Mucosa of stomach (tissue), 1 donor: ENCODE measurements at regions not wholly inside any gene's neighbourhood (a gene's known extent, or its start where the extent isn't known, plus 50 kb on each side); places are given as distances from the start of the nearest gene placed in this dataset.

ENCODE experiments used
- H3K27me3 ChIP-seq: one replicate; pipeline ENCODE4 v1.7.0; 2013; ENCODE audit warnings: mild to moderate bottlenecking, low read length; ENCODE audit not compliant: control insufficient read depth, insufficient read depth
- H3K36me3 ChIP-seq: one replicate; pipeline ENCODE4 v1.7.0; 2013; ENCODE audit warnings: low read length; ENCODE audit not compliant: control insufficient read depth, insufficient read depth
- H3K4me1 ChIP-seq: one replicate; pipeline ENCODE4 v1.7.0; 2013; ENCODE audit warnings: mild to moderate bottlenecking, low read length; ENCODE audit not compliant: control insufficient read depth, insufficient read depth
- H3K4me3 ChIP-seq: one replicate; pipeline ENCODE4 v1.7.0; 2013; ENCODE audit warnings: low read length
- H3K9ac ChIP-seq: one replicate; pipeline ENCODE4 v1.7.0; 2013; ENCODE audit warnings: mild to moderate bottlenecking, low read length, moderate library complexity
- H3K9me3 ChIP-seq: one replicate; pipeline ENCODE4 v1.7.0; 2013; ENCODE audit warnings: mild to moderate bottlenecking, low read length, moderate library complexity; ENCODE audit not compliant: control insufficient read depth
- donor health status: Pancreatic carcinoma.

DNA sequence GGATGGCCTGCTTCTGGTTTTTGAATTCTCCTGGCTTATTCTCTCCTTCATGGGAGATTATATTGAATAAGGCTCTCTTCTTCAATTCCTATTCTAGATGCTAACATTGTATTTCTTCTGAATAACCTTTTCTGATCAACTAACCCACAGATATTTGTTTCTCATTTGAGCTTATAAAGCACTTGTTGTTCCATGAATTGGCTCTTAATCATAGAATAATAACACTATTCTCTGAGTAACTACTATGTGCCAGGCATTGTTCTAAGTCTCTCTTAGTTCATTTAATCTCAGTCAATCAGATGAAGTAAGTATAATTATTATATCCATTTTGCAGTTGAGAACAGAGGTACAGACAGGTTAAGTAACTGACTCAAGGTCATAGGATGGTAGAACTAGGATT lies 136.3 kb upstream of the MLIP start:
- no peaks in the 10 kb centered on the region for H3K27me3 ChIP-seq
- no peak overlapping the region for H3K4me3 ChIP-seq
- no peaks in the 10 kb centered on the region for H3K9me3 ChIP-seq
- no peaks in the 10 kb centered on the region for H3K4me1 ChIP-seq
- no peaks in the 10 kb centered on the region for H3K36me3 ChIP-seq
- no peak overlapping the region for H3K9ac ChIP-seq

DNA sequence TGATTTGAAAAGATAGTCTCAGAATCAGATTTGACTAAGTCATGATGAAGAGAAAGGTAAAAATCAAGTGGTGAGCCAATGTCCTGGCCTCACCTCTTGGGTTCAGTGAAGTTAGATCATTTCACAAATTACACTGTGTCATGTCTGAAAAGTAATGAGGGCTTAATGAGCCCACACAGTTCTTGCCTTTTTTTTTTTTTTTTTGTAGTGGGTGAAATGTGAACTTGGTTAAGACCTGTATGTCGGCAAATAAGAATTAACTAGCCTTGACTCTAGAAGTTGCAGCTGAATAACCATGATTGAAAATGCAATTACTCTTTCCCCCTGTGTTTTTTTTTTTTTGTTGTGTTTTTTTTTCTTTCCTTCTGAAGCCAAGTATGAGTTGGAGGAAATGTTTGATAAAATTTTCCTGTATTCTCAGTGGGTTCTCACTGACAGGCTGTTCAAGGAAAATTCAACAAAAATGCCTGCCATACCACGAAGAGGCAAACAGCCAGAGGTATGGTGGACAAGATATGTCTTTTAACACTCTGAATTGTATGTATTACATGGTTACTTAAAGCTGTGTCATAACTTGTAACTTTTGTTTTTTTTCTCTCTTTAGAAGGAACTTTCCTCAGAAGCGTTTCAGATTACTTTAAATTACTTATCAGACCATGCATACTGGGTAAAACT lies 135.2 kb upstream of the MLIP start:
- no peak overlapping the region for H3K4me3 ChIP-seq
- no peaks in the 10 kb centered on the region for H3K27me3 ChIP-seq
- no peaks in the 10 kb centered on the region for H3K9me3 ChIP-seq
- H3K4me1 ChIP-seq: no peaks in the 10 kb centered on the region
- no peaks in the 10 kb centered on the region for H3K36me3 ChIP-seq
- no peak overlapping the region for H3K9ac ChIP-seq

DNA sequence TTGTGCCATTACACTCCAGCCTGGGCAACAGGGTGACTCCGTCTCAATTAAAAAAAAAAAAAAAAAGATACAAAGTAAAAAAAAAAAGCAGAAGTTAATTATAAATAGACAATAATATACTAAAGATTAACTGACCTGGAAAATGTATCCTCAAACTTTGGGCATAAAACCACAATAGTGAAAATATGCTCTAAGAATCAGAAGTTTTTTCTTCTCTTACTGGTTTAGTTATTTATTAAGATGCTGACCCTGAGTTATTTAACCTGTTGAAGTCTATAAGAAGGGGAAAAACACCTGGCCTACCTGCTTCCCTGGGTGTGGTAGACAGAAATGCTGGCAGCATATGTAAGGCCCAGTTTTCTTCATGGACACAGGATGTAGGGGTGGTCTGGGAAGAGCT lies 133.7 kb upstream of the MLIP start:
- Histone ChIP-seq H3K27me3 (no peaks in the 10 kb centered on the region), H3K9me3 (no peaks in the 10 kb centered on the region), H3K36me3 (no peaks in the 10 kb centered on the region)

DNA sequence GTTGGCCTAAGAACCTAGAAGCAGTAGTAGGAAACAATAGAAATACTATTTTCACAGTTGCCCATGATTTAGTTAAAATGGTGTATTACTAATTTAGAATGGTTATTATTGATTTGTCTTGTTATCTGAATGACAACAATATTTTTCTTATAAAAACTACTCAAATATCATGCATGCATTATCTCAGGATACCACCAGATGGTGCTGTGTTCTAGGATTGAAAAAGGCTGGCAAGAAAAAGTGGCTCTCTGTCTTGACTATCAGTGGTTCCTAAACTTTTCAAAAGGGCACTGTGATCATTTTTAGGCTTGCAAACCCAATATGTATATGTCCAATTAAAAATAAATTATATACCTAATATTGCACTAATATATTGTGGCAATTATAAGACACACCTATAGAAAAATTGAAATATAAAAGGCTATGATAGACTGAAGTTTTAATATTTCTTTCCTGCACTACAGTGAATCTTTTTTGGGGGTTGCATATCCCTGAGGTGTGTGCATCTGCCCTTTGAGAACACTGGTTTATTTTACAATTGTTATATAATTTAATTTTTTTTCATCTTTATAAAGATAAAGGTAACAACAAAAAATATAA lies 131.7 kb upstream of the MLIP start:
- H3K27me3 ChIP-seq: no peaks in the 10 kb centered on the region
- no peaks in the 10 kb centered on the region for H3K4me1 ChIP-seq
- H3K4me3 ChIP-seq: no peak overlapping the region
- no peak overlapping the region for H3K9ac ChIP-seq
- no peaks in the 10 kb centered on the region for H3K9me3 ChIP-seq
- H3K36me3 ChIP-seq: no peaks in the 10 kb centered on the region

More for the DNA sequence above, 133.7 kb upstream of the MLIP start:
- no peak overlapping the region for H3K4me3 ChIP-seq
- no peak overlapping the region for H3K9ac ChIP-seq
- H3K4me1 ChIP-seq: no peaks in the 10 kb centered on the region

DNA sequence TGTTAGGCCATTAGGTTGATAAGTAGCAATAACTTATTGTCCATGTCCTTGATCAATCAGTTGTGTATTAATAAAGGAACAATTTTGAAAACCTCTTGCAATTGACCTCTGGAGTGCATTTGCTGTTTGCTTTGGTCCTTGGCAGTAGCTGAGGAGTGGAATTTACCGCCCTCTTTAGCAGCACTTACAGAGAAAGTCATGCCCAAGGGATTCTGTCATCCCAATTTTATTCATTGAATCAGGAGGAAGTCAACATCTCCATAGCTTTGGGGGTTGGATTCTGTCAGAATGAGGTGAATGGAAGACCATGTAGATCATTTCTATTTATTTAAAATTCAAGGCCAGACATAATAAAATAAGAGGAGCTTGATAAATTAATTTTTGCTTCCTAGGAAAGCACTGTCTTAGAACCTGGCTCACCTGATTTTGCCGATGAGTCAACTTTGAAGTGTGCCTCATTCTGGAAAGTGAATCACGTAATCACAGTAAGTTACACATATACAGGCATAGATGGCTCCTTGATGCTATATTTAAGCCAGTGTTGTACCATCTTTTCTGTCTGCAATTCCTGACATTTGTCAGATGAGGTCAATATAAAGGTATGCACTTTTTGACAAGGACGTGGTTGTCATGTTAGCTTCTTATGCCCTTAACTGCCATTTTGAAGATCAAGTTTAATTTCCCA lies 128.7 kb upstream of the MLIP start:
- Histone ChIP-seq H3K4me1 (no peaks in the 10 kb centered on the region), H3K27me3 (no peaks in the 10 kb centered on the region), H3K9me3 (no peaks in the 10 kb centered on the region), H3K9ac (no peak overlapping the region), H3K4me3 (no peak overlapping the region), H3K36me3 (no peaks in the 10 kb centered on the region)

DNA sequence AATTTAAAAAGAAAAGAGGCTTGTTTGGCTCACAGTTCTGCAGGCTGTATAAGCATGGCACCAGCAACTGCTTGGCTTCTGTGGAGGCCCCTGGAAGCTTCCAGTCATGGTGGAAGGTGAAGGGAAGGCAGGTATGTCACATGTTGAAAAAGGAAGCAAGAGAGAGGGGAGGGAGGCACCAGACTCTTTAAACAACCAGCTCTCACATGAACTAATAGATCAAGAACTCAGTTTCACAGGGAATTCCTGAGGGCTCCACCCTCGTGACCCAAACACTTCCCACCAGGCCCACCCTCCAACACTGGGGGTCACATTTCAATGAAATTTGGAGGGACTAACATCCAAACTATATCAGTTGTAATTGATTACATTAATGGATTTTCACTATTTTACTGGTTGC lies 127.9 kb upstream of the MLIP start:
- Histone ChIP-seq H3K9ac (no peak overlapping the region), H3K4me3 (no peak overlapping the region), H3K36me3 (no peaks in the 10 kb centered on the region), H3K4me1 (no peaks in the 10 kb centered on the region), H3K27me3 (no peaks in the 10 kb centered on the region), H3K9me3 (no peaks in the 10 kb centered on the region)

DNA sequence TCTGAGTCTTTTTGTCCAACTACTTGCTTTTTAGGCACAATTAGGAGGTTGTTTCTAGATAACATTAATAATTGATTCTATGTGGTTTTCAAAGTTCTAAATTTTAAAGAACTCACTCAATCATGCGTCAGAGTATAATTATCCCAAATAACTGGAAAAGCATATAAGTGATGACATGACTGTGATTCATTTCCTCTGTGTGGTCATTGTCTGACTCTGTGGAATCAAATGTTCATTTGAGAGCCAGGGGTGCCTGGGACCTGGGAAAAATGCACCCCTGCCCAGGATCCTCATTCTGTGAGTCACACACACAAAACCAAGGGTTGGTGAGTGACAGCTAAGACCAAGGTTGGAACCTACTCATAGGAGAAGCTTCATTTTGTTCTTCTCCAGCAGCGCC lies 127.1 kb upstream of the MLIP start:
- H3K36me3 ChIP-seq: no peaks in the 10 kb centered on the region

DNA sequence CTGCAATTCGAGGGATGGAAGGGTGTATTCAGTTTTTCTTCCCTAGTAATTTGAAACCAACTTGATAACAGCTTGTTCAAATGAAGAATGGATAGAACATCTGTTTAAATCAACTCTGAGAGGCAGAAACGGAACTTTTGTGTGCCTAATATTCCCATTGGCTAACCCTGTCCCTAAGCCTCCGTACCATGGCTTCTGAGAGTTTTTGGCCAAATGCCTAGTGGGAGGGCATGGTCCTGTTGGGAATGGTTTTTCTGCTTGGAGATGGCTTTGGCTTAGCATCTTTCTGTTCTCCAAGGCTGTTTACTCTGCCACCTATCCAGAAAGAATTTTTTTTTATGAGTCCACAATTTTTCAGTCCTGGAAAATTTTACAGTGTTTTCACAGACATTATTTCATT lies 126.7 kb upstream of the MLIP start:
- Histone ChIP-seq H3K27me3 (no peaks in the 10 kb centered on the region), H3K36me3 (no peaks in the 10 kb centered on the region), H3K9ac (no peak overlapping the region), H3K4me3 (no peak overlapping the region), H3K4me1 (no peaks in the 10 kb centered on the region), H3K9me3 (no peaks in the 10 kb centered on the region)

More for the DNA sequence above, 127.1 kb upstream of the MLIP start:
- no peak overlapping the region for H3K4me3 ChIP-seq
- no peaks in the 10 kb centered on the region for H3K4me1 ChIP-seq
- no peaks in the 10 kb centered on the region for H3K9me3 ChIP-seq
- no peak overlapping the region for H3K9ac ChIP-seq
- H3K27me3 ChIP-seq: no peaks in the 10 kb centered on the region

DNA sequence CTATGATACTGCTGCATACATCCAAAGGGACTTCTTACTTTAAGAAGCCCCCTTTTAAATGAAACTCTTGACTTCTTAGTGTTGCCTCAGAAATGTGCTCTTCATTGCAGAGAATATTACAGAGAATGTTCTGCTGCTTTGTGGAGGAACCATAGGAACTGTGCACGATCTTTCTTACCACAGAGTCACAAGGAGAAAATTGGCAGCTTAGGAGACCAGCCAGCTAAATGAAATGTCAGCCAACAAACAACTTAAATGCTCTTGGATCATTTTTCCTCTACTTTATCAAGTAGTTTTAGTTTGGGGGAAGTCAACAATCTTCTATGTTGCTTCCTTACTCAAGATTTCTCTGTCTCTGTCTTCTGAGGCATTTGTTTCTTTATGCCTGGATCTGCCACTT lies 125.9 kb upstream of the MLIP start:
- H3K27me3 ChIP-seq: no peaks in the 10 kb centered on the region
- no peaks in the 10 kb centered on the region for H3K9me3 ChIP-seq
- no peak overlapping the region for H3K4me3 ChIP-seq
- H3K4me1 ChIP-seq: no peaks in the 10 kb centered on the region
- no peak overlapping the region for H3K9ac ChIP-seq
- H3K36me3 ChIP-seq: no peaks in the 10 kb centered on the region

DNA sequence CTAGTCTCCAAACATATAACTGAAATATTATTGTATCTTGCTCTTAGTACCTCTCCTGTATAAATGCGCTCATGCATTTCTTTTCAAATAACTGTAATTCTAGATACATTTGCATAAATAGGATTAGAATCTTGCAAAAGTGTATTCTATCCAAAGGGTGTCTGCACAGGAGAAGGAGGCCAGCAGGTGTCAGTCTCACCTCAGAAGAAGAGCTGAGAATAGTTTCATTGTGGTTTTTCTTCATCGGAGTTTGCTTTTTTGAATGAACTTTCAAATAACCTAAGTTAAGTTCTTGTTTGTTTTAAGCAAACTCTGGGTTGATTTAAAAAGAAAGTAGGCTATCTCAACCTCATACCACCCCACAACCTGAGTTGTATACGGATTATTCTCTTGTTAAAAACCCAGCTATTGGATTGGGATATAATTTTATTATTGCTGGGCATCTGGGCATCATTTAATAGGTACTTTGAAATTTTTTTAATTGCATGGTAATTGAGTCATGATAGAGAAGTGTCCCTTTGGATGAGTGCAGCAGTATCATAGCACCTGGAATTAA lies 125.0 kb upstream of the MLIP start:
- no peak overlapping the region for H3K4me3 ChIP-seq
- H3K9me3 ChIP-seq: no peaks in the 10 kb centered on the region
- no peaks in the 10 kb centered on the region for H3K27me3 ChIP-seq
- no peak overlapping the region for H3K9ac ChIP-seq
- no peaks in the 10 kb centered on the region for H3K4me1 ChIP-seq
- H3K36me3 ChIP-seq: no peaks in the 10 kb centered on the region

DNA sequence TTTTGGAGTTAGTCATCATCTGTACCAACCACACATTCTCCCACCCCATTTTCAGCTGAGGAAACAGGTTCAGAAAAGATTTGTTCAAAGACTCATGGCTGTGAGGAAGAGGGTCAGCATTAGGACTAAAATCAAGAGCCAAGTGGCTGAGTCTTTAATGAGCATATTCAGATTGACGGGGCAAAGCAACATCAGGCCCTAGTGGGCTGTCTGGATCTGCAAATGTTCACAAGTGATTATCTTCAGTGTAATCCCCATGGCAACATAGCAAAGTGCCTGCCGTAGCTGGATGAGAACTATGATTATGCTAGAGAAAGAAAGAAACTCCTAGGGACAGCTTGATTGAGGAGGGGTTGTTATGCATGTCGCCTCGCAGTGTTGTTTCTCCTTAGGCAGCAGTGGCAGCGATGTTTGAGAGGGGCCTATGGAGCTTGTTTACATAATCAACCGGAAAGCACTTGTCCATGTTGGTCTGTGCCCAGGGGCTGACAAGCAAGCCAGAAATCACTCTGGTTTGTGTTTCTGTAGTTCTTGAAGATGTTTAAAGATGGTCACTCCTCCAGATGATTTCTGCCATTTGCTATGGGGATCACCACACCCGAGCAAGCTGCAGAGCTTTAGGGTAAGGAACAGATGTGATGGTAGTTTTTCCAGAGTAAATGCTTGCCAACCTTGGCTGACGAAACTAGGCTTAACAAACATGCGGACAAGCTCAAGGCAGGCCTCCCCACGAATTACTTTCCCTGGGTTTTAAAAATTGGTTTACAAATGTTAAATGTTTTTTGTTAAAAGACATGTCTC lies 124.3 kb upstream of the MLIP start:
- H3K27me3 ChIP-seq: no peaks in the 10 kb centered on the region
- no peaks in the 10 kb centered on the region for H3K4me1 ChIP-seq
- no peak overlapping the region for H3K4me3 ChIP-seq
- H3K9me3 ChIP-seq: no peaks in the 10 kb centered on the region
- no peak overlapping the region for H3K9ac ChIP-seq
- H3K36me3 ChIP-seq: no peaks in the 10 kb centered on the region

DNA sequence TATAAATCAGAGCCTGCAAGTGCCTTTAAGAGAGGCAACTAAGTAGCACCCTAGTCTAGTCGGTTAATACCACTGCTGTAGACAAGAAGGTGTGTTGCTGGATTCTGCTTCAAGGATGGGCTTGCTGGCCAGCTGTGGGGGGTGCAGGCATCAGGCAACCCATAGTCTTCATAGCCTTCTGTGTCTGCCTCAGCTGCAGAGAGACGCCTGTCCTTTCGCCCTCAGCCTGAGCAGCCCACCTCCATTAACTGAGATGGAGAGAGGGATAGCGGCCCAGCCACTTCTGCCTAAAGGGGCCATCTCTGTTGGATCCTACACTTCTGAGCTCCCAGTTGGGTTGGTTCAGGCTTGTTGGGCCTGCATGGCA lies 123.7 kb upstream of the MLIP start:
- H3K9me3 ChIP-seq: no peaks in the 10 kb centered on the region
- no peak overlapping the region for H3K4me3 ChIP-seq
- no peaks in the 10 kb centered on the region for H3K27me3 ChIP-seq
- H3K9ac ChIP-seq: no peak overlapping the region
- no peaks in the 10 kb centered on the region for H3K36me3 ChIP-seq
- no peaks in the 10 kb centered on the region for H3K4me1 ChIP-seq
